ENCODE measurements at regions not wholly inside any gene's neighbourhood (a gene's known extent, or its start where the extent isn't known, plus 50 kb on each side); places are given as distances from the start of the nearest gene placed in this dataset.

GRCh38 chr3:193814166-193814892, 221.3 kb downstream of the OPA1 start:
- no peaks in the 10 kb centered on the region for H3K9me3 ChIP-seq
- no peak overlapping the region for H3K27ac ChIP-seq
- H3K36me3 ChIP-seq: no peaks in the 10 kb centered on the region
- H3K4me1 ChIP-seq: peaks cover 0 to 20% (median 3%) of the 10 kb centered on the region in 4 donors
- H3K27me3 ChIP-seq: no peaks in the 10 kb centered on the region
- TF ChIP-seq, protein P1, sequence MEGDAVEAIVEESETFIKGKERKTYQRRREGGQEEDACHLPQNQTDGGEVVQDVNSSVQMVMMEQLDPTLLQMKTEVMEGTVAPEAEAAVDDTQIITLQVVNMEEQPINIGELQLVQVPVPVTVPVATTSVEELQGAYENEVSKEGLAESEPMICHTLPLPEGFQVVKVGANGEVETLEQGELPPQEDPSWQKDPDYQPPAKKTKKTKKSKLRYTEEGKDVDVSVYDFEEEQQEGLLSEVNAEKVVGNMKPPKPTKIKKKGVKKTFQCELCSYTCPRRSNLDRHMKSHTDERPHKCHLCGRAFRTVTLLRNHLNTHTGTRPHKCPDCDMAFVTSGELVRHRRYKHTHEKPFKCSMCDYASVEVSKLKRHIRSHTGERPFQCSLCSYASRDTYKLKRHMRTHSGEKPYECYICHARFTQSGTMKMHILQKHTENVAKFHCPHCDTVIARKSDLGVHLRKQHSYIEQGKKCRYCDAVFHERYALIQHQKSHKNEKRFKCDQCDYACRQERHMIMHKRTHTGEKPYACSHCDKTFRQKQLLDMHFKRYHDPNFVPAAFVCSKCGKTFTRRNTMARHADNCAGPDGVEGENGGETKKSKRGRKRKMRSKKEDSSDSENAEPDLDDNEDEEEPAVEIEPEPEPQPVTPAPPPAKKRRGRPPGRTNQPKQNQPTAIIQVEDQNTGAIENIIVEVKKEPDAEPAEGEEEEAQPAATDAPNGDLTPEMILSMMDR (IDR thresholded peaks at IDR 0.05): no peak
- TF ChIP-seq POLR2A (IDR thresholded peaks at IDR 0.05): no peak
- no peak overlapping the region for H3K4me3 ChIP-seq
- no peak for DNase-seq

DNA sequence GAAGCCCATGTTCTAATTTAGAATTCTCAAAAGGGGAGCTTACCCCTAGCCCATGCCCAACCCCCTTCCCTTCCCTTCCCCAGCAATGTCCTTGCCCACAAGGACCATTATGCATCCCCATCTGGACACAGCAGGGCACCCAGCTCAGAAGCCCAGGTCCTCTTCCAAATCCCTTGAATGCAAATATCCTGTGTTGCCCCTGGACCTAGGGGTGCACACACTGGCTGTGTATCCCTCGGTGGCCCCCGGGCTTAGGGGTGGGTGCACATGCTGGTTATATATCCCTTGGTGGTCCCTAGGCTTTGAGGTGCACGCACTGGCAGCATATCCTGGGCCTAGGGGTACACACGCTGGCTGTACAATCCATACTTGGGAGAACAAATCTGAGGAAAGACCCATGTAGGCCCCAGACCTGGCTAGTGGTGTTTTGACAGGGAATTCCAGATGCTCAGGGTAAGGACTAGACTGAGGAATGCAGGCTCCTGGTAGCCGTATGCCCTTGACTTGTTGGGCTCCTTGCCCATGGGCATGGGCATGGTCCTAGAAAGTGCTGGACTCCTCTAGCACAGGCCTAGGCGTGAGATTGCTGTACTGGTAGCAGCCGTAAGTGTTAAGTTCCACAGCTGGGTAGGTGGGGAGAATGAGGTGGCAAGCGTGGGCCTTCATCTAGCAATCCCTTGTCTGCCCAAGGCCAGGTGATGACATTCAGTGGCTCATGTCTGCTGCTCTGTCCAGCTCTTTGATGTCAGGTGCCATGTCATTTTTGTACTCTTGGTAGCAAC, 222.4 kb downstream of the OPA1 start:
- no peak for TF ChIP-seq POLR2A (IDR thresholded peaks at IDR 0.05)
- TF ChIP-seq, protein P1 (IDR thresholded peaks at IDR 0.05): no peak
- H3K4me1 ChIP-seq: peaks cover 0 to 20% (median 3%) of the 10 kb centered on the region in 4 donors
- H3K4me3 ChIP-seq: no peak overlapping the region
- no peaks in the 10 kb centered on the region for H3K27me3 ChIP-seq
- peak overlapping the region in 2 of 4 donors; percentile 34 to 75 for H3K27ac ChIP-seq
- H3K9me3 ChIP-seq: no peaks in the 10 kb centered on the region
- DNase-seq: no peak
- H3K36me3 ChIP-seq: no peaks in the 10 kb centered on the region

DNA sequence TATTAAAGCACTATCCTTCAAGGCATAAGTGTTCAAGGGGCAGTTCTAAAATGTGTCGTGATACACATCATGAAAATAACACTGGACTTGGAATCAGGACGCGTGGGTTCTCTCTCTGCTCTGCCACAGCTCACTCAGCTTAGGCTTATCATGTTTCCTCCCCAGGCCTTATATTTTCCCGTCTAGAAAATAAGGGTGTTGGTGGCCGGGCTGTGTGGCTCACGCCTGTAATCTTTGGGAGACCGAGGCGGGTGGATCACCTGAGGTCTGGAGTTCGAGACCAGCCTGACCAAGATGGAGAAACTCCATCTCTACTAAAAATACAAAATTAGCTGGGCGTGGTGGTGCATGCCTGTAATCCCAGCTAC, 223.0 kb downstream of the OPA1 start:
- H3K27ac ChIP-seq: peak overlapping the region in 2 of 4 donors; percentile 34 to 75

DNA sequence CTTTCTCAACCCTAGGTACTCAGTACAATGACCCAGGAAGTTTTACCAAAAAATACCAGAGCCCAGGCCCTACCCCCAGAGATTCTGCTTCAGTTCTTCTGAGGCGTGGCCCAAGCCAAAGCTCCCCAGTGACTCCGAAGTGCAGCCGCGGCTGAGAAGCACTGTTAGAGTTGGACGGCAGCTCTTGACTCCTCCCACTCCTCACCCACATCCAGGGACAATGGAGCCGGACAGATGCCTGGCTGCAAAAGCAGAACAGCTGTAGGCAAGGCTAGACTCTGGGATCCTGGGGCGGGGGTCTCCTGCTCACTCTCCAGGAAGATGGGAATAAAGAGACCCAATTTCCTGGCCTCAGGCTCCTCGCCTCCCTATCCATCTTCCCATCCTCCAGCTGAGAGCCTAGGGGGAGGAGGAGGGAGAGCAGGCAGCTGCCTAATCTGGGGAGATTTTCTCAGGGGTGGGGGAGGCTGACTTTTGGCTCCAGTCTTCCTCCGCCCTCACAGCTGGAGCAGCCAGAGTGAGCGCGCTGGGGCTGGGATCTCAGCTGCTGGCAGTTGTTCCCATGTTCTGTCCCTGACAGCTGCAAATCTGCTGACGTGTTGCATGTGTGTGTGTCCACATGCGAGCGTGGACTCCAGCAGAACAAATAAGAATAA, 223.8 kb downstream of the OPA1 start:
- no peaks in the 10 kb centered on the region for H3K9me3 ChIP-seq
- TF ChIP-seq, protein P1 (IDR thresholded peaks at IDR 0.05): no peak
- peak in 1 of 2 donors; percentile 28 for TF ChIP-seq POLR2A (IDR thresholded peaks at IDR 0.05)
- no peak overlapping the region for H3K4me3 ChIP-seq
- no peaks in the 10 kb centered on the region for H3K27me3 ChIP-seq
- no peaks in the 10 kb centered on the region for H3K36me3 ChIP-seq
- H3K27ac ChIP-seq: peak overlapping the region in 3 of 4 donors; percentile 28 to 88 (median 75)
- peak in 2 of 3 donors; percentile 85 to 87 for DNase-seq
- H3K4me1 ChIP-seq: peaks cover 0 to 20% (median 3%) of the 10 kb centered on the region in 4 donors

More for the DNA sequence above, 223.0 kb downstream of the OPA1 start:
- Histone ChIP-seq H3K4me3 (no peak overlapping the region), H3K27me3 (no peaks in the 10 kb centered on the region), H3K36me3 (no peaks in the 10 kb centered on the region), H3K4me1 (peaks cover 0 to 20% (median 3%) of the 10 kb centered on the region in 4 donors), H3K9me3 (no peaks in the 10 kb centered on the region)
- TF ChIP-seq, protein P1 (IDR thresholded peaks at IDR 0.05): no peak
- no peak for DNase-seq

GRCh38 chr3:193819117-193820010, 226.4 kb downstream of the OPA1 start:
- no peaks in the 10 kb centered on the region for H3K9me3 ChIP-seq
- no peak for TF ChIP-seq POLR2A (IDR thresholded peaks at IDR 0.05)
- TF ChIP-seq, protein P1 (IDR thresholded peaks at IDR 0.05): no peak
- H3K27me3 ChIP-seq: no peaks in the 10 kb centered on the region
- H3K4me1 ChIP-seq: peaks cover 0 to 15% (median 3%) of the 10 kb centered on the region in 4 donors
- DNase-seq: no peak
- H3K27ac ChIP-seq: no peak overlapping the region
- no peaks in the 10 kb centered on the region for H3K36me3 ChIP-seq
- no peak overlapping the region for H3K4me3 ChIP-seq
